ENCODE measurements at regions not wholly inside any gene's neighbourhood (a gene's known extent, or its start where the extent isn't known, plus 50 kb on each side); places are given as distances from the start of the nearest gene placed in this dataset.

DNA sequence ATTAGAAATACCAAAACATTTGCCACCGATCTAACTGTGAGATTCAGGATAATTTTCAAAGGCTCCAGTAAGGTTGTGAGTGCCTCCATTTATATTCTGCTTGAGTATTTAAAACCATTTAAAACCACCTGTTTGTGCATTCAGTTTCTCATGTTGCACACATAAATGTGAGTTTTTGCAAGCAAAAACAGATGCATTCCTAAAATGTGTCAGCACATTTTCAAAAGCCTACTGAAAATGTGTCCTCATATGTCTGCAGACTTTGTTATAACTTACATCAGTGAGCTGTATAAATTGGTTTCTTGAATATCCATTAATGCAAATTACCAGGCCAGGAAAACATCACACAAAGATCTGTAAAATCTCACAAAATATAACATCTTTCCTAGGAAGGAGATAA, 676.6 kb upstream of the EPHA7 start:
- DNase-seq (ENCODE audit: low read depth, low spot score): no peak
- no peak for TF ChIP-seq SUZ12 (IDR thresholded peaks at IDR 0.05; ENCODE audit: extremely low read depth, insufficient read depth, insufficient read length)
- no peak for TF ChIP-seq ZNF274 (IDR thresholded peaks at IDR 0.05; ENCODE audit: low read depth, low read length)
- TF ChIP-seq YY1 (IDR thresholded peaks at IDR 0.05; ENCODE audit: insufficient read depth, insufficient read length): no peak
- H3K36me3 ChIP-seq (ENCODE audit: insufficient read depth, insufficient read length, low read length): no peaks in the 10 kb centered on the region
- H3K27me3 ChIP-seq (ENCODE audit: insufficient read depth, insufficient read length): no peaks in the 10 kb centered on the region
- no peak overlapping the region for H3K4me3 ChIP-seq (ENCODE audit: insufficient read length, low read depth)
- no peak overlapping the region for H3K9ac ChIP-seq (ENCODE audit: insufficient read length, low read depth)
- no peaks in the 10 kb centered on the region for H3K9me3 ChIP-seq (ENCODE audit: insufficient read depth, low read length)
- no peaks in the 10 kb centered on the region for H3K4me1 ChIP-seq (ENCODE audit: insufficient read depth, insufficient read length)

DNA sequence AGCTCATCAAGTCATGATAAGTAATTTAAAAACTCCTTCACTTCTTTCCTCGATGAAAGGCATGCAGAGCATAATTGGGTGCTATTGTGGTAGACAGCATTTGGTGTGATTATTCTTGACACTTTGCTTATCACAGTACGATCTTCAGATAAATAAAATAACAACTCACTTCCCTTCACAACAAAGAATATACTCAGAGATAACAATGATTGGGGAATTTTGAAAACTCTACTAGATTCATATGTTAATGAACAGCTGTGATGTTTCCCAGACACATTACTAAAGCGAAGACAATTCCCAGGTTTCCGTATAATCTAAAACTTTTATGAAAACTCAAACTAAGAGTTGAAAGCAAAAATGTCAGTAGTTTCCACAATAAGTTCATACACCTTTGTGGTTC, 670.6 kb upstream of the EPHA7 start:
- H3K27me3 ChIP-seq (ENCODE audit: insufficient read depth, insufficient read length): no peaks in the 10 kb centered on the region
- no peak overlapping the region for H3K4me3 ChIP-seq (ENCODE audit: insufficient read length, low read depth)
- no peaks in the 10 kb centered on the region for H3K36me3 ChIP-seq (ENCODE audit: insufficient read depth, insufficient read length, low read length)
- no peak overlapping the region for H3K9ac ChIP-seq (ENCODE audit: insufficient read length, low read depth)
- H3K4me1 ChIP-seq (ENCODE audit: insufficient read depth, insufficient read length): no peaks in the 10 kb centered on the region
- no peaks in the 10 kb centered on the region for H3K9me3 ChIP-seq (ENCODE audit: insufficient read depth, low read length)
- no peak for TF ChIP-seq YY1 (IDR thresholded peaks at IDR 0.05; ENCODE audit: insufficient read depth, insufficient read length)
- no peak for TF ChIP-seq ZNF274 (IDR thresholded peaks at IDR 0.05; ENCODE audit: low read depth, low read length)
- TF ChIP-seq SUZ12 (IDR thresholded peaks at IDR 0.05; ENCODE audit: extremely low read depth, insufficient read depth, insufficient read length): no peak
- no peak for DNase-seq (ENCODE audit: low read depth, low spot score)

- H3K27me3 ChIP-seq (ENCODE audit: insufficient read depth, insufficient read length): no peaks in the 10 kb centered on the region
- no peaks in the 10 kb centered on the region for H3K9me3 ChIP-seq (ENCODE audit: insufficient read depth, low read length)
- TF ChIP-seq SUZ12 (IDR thresholded peaks at IDR 0.05; ENCODE audit: extremely low read depth, insufficient read depth, insufficient read length): no peak
- TF ChIP-seq ZNF274 (IDR thresholded peaks at IDR 0.05; ENCODE audit: low read depth, low read length): no peak
- TF ChIP-seq YY1 (IDR thresholded peaks at IDR 0.05; ENCODE audit: insufficient read depth, insufficient read length): no peak
- H3K9ac ChIP-seq (ENCODE audit: insufficient read length, low read depth): no peak overlapping the region
- no peaks in the 10 kb centered on the region for H3K4me1 ChIP-seq (ENCODE audit: insufficient read depth, insufficient read length)
- no peaks in the 10 kb centered on the region for H3K36me3 ChIP-seq (ENCODE audit: insufficient read depth, insufficient read length, low read length)
- no peak for DNase-seq (ENCODE audit: low read depth, low spot score)
- H3K4me3 ChIP-seq (ENCODE audit: insufficient read length, low read depth): no peak overlapping the region
Observed at GRCh38 chr6:94088870-94089269, 669.5 kb upstream of the EPHA7 start.

- Histone ChIP-seq H3K4me1 (ENCODE audit: insufficient read depth, insufficient read length) (no peaks in the 10 kb centered on the region), H3K9me3 (ENCODE audit: insufficient read depth, low read length) (no peaks in the 10 kb centered on the region), H3K36me3 (ENCODE audit: insufficient read depth, insufficient read length, low read length) (no peaks in the 10 kb centered on the region), H3K27me3 (ENCODE audit: insufficient read depth, insufficient read length) (no peaks in the 10 kb centered on the region), H3K4me3 (ENCODE audit: insufficient read length, low read depth) (no peak overlapping the region), H3K9ac (ENCODE audit: insufficient read length, low read depth) (no peak overlapping the region)
- no peak for DNase-seq (ENCODE audit: low read depth, low spot score)
- no peak for TF ChIP-seq YY1 (IDR thresholded peaks at IDR 0.05; ENCODE audit: insufficient read depth, insufficient read length)
- no peak for TF ChIP-seq ZNF274 (IDR thresholded peaks at IDR 0.05; ENCODE audit: low read depth, low read length)
- no peak for TF ChIP-seq SUZ12 (IDR thresholded peaks at IDR 0.05; ENCODE audit: extremely low read depth, insufficient read depth, insufficient read length)
Observed at GRCh38 chr6:94074764-94075163, 655.4 kb upstream of the EPHA7 start.

DNA sequence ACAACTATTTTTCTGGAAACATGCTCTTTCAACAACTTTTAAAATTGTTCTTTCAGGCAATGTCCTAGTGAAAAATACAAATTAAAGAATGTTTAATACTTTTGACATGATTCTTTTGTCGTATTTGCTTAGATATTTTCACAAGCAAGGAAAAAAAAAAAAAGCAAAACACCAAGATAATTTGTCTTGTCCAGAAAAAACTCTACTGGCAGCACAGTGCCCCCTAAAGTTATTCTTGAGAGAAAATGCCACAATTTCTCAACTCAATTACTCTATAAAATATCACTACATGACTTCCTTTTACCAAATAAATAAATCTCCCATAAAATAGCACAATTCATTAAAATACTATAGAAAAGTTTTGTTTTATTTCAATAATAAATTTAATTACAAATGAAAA, 652.5 kb upstream of the EPHA7 start:
- DNase-seq (ENCODE audit: low read depth, low spot score): no peak
- Histone ChIP-seq H3K36me3 (ENCODE audit: insufficient read depth, insufficient read length, low read length) (no peaks in the 10 kb centered on the region), H3K27me3 (ENCODE audit: insufficient read depth, insufficient read length) (no peaks in the 10 kb centered on the region), H3K4me3 (ENCODE audit: insufficient read length, low read depth) (no peak overlapping the region), H3K4me1 (ENCODE audit: insufficient read depth, insufficient read length) (no peaks in the 10 kb centered on the region), H3K9ac (ENCODE audit: insufficient read length, low read depth) (no peak overlapping the region), H3K9me3 (ENCODE audit: insufficient read depth, low read length) (no peaks in the 10 kb centered on the region)
- TF ChIP-seq ZNF274 (IDR thresholded peaks at IDR 0.05; ENCODE audit: low read depth, low read length) (no peak), YY1 (IDR thresholded peaks at IDR 0.05; ENCODE audit: insufficient read depth, insufficient read length) (no peak), SUZ12 (IDR thresholded peaks at IDR 0.05; ENCODE audit: extremely low read depth, insufficient read depth, insufficient read length) (no peak)

- H3K4me3 ChIP-seq (ENCODE audit: insufficient read length, low read depth): no peak overlapping the region
- H3K9ac ChIP-seq (ENCODE audit: insufficient read length, low read depth): no peak overlapping the region
- H3K9me3 ChIP-seq (ENCODE audit: insufficient read depth, low read length): no peaks in the 10 kb centered on the region
- no peaks in the 10 kb centered on the region for H3K36me3 ChIP-seq (ENCODE audit: insufficient read depth, insufficient read length, low read length)
- no peaks in the 10 kb centered on the region for H3K4me1 ChIP-seq (ENCODE audit: insufficient read depth, insufficient read length)
- TF ChIP-seq SUZ12 (IDR thresholded peaks at IDR 0.05; ENCODE audit: extremely low read depth, insufficient read depth, insufficient read length) (no peak), ZNF274 (IDR thresholded peaks at IDR 0.05; ENCODE audit: low read depth, low read length) (no peak)
- DNase-seq (ENCODE audit: low read depth, low spot score): no peak
- no peaks in the 10 kb centered on the region for H3K27me3 ChIP-seq (ENCODE audit: insufficient read depth, insufficient read length)
Observed at GRCh38 chr6:94065707-94066337, 646.5 kb upstream of the EPHA7 start.

DNA sequence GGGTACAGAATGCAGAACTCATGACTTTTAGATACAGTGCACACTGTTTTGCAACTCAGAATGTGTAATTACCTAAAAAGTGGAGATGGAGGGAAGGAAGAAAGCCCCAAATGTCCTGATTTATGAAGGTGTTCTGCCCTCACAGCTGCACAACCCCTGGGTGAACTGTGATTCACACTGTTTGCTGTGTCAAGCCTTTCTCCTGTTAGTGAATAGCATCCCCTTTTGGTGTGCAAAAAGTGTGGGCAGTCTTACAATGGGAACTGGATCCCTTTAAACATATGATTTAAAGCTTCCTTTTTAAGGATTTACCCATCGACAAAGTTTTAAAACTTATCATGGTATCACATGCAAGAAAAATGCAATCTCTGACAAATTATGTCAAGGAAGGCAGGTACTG, 633.4 kb upstream of the EPHA7 start:
- Histone ChIP-seq H3K4me1 (ENCODE audit: insufficient read depth, insufficient read length) (no peaks in the 10 kb centered on the region), H3K27me3 (ENCODE audit: insufficient read depth, insufficient read length) (no peaks in the 10 kb centered on the region), H3K4me3 (ENCODE audit: insufficient read length, low read depth) (no peak overlapping the region), H3K9me3 (ENCODE audit: insufficient read depth, low read length) (no peaks in the 10 kb centered on the region), H3K36me3 (ENCODE audit: insufficient read depth, insufficient read length, low read length) (no peaks in the 10 kb centered on the region), H3K9ac (ENCODE audit: insufficient read length, low read depth) (no peak overlapping the region)
- TF ChIP-seq SUZ12 (IDR thresholded peaks at IDR 0.05; ENCODE audit: extremely low read depth, insufficient read depth, insufficient read length) (no peak), YY1 (IDR thresholded peaks at IDR 0.05; ENCODE audit: insufficient read depth, insufficient read length) (no peak), ZNF274 (IDR thresholded peaks at IDR 0.05; ENCODE audit: low read depth, low read length) (no peak)
- no peak for DNase-seq (ENCODE audit: low read depth, low spot score)

Data from NT2/D1 (cell line).